UCSD-AML1 (cell line): ENCODE measurements at regions not wholly inside any gene's neighbourhood (a gene's known extent, or its start where the extent isn't known, plus 50 kb on each side); places are given as distances from the start of the nearest gene placed in this dataset.
"Not testable (repeated sequence)": the region's sequence is repeated elsewhere in the genome, so short reads cannot be mapped to it uniquely, and the experiment has no call there.

Experiments used
- DNase-seq: peaks from one replicate; lab custom pipeline; 2025; ENCODE audit not compliant: unreplicated experiment; lab: John Stamatoyannopoulos, UW

GRCh38 chr6:140182821-140183220 is 808.4 kb upstream of the CITED2 start:
- no peak for DNase-seq

- no peak for DNase-seq
Observed at GRCh38 chr6:140181876-140182275, 807.4 kb upstream of the CITED2 start.

GRCh38 chr6:140180306-140180705 is 805.9 kb upstream of the CITED2 start:
- no peak for DNase-seq

GRCh38 chr6:140178935-140179334 is 804.5 kb upstream of the CITED2 start:
- DNase-seq = no peak

- DNase-seq = no peak
Observed at GRCh38 chr6:140178520-140178919, 804.1 kb upstream of the CITED2 start.

GRCh38 chr6:140176306-140176705 is 801.9 kb upstream of the CITED2 start:
- DNase-seq = no peak

GRCh38 chr6:140175486-140175885 is 801.0 kb upstream of the CITED2 start:
- DNase-seq = no peak

- no peak for DNase-seq
Observed at GRCh38 chr6:140174524-140174923, 800.1 kb upstream of the CITED2 start.

- no peak for DNase-seq
Observed at GRCh38 chr6:140168365-140168764, 793.9 kb upstream of the CITED2 start.

GRCh38 chr6:140160909-140161308 is 786.5 kb upstream of the CITED2 start:
- no peak for DNase-seq

- DNase-seq = no peak
Observed at GRCh38 chr6:140160494-140160893, 786.0 kb upstream of the CITED2 start.

GRCh38 chr6:140156131-140156530 is 781.7 kb upstream of the CITED2 start:
- no peak for DNase-seq

- DNase-seq = no peak
Observed at GRCh38 chr6:140155451-140156126, 781.1 kb upstream of the CITED2 start.

- no peak for DNase-seq
Observed at GRCh38 chr6:140153703-140154102, 779.3 kb upstream of the CITED2 start.

GRCh38 chr6:140147825-140148814 is 773.7 kb upstream of the CITED2 start:
- DNase-seq = not testable (repeated sequence)

GRCh38 chr6:140140891-140141290 is 766.4 kb upstream of the CITED2 start:
- no peak for DNase-seq

GRCh38 chr6:140138311-140139010 is 764.0 kb upstream of the CITED2 start:
- no peak for DNase-seq

- no peak for DNase-seq
Observed at GRCh38 chr6:140134224-140134623, 759.8 kb upstream of the CITED2 start.

GRCh38 chr6:140130074-140130473 is 755.6 kb upstream of the CITED2 start:
- no peak for DNase-seq

GRCh38 chr6:140124498-140124897 is 750.0 kb upstream of the CITED2 start:
- DNase-seq = no peak

GRCh38 chr6:140108167-140108566 is 733.7 kb upstream of the CITED2 start:
- DNase-seq = no peak

- no peak for DNase-seq
Observed at GRCh38 chr6:140107216-140107615, 732.8 kb upstream of the CITED2 start.
